Right atrium auricular region (tissue), 2 donors: ENCODE measurements at regions not wholly inside any gene's neighbourhood (a gene's known extent, or its start where the extent isn't known, plus 50 kb on each side); places are given as distances from the start of the nearest gene placed in this dataset.

Experiments
- DNase-seq: peaks from one replicate; pipeline ENCODE4 v3.0.0-alpha.2; 2019; ENCODE audit warnings: low spot score
- H3K27ac ChIP-seq, 2 donors: fragments of 200-600 bp; sonication (generic); 1 replicate in 1 of 2; 2 replicates in 1 of 2; pipeline ENCODE4 v1.5.1; 2016 to 2019
- H3K27me3 ChIP-seq, 2 donors: fragments of 200-600 bp; sonication (generic); one replicate each; pipeline versions ENCODE4 v1.5.1 to v1.6.0; 2017 to 2019
- H3K36me3 ChIP-seq: fragments of 200-600 bp; sonication (generic); one replicate; pipeline ENCODE4 v1.5.1; 2016
- H3K4me1 ChIP-seq, 2 donors: fragments of 200-600 bp; sonication (generic); one replicate each; pipeline versions ENCODE4 v1.5.1 to v1.6.0; 2017 to 2019
- H3K4me3 ChIP-seq, 2 donors: fragments of 200-600 bp; sonication (generic); 1 replicate in 1 of 2; 2 replicates in 1 of 2; pipeline ENCODE4 v1.5.1; 2017 to 2019; ENCODE audit warnings: mild to moderate bottlenecking in 1 of 2, moderate library complexity in 1 of 2
- H3K9me3 ChIP-seq, 2 donors: fragments of 200-600 bp; sonication (generic); one replicate each; pipeline ENCODE4 v1.5.1; 2019
- TF ChIP-seq, protein P1 (sequence below), 2 donors: fragments of 200-600 bp; sonication (generic); IDR thresholded peaks; one replicate each; pipeline ENCODE4 v1.5.1; 2019; ENCODE audit warnings: antibody characterized with exemption in 2 of 2

DNA sequence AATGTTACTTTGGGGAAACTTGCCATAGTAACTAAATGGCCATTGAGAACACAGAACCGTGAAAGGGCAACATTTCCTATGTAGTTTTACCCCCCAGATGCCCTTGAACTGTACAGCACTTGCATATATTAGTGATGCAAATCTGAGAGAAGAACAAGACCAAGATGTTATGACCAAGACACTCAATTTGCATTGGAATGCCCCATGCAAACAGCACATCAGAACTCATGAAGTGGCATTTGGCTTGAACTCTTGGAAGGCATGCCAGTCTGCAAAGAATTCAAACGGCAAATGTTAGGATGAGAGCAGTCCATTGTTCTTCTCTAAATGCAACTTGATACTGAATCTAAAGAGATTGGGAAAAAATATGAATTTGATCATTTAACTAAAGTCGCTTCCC, 139.4 kb upstream of the CXorf66 start:
- H3K9me3 ChIP-seq, result no peaks in the 10 kb centered on the region
- DNase-seq, result no peak
- no peaks in the 10 kb centered on the region for H3K36me3 ChIP-seq
- H3K4me3 ChIP-seq, result no peak overlapping the region
- TF ChIP-seq, protein P1, sequence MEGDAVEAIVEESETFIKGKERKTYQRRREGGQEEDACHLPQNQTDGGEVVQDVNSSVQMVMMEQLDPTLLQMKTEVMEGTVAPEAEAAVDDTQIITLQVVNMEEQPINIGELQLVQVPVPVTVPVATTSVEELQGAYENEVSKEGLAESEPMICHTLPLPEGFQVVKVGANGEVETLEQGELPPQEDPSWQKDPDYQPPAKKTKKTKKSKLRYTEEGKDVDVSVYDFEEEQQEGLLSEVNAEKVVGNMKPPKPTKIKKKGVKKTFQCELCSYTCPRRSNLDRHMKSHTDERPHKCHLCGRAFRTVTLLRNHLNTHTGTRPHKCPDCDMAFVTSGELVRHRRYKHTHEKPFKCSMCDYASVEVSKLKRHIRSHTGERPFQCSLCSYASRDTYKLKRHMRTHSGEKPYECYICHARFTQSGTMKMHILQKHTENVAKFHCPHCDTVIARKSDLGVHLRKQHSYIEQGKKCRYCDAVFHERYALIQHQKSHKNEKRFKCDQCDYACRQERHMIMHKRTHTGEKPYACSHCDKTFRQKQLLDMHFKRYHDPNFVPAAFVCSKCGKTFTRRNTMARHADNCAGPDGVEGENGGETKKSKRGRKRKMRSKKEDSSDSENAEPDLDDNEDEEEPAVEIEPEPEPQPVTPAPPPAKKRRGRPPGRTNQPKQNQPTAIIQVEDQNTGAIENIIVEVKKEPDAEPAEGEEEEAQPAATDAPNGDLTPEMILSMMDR (IDR thresholded peaks at IDR 0.05), result no peak
- H3K27me3 ChIP-seq, result no peaks in the 10 kb centered on the region
- no peak overlapping the region for H3K27ac ChIP-seq
- no peaks in the 10 kb centered on the region for H3K4me1 ChIP-seq

DNA sequence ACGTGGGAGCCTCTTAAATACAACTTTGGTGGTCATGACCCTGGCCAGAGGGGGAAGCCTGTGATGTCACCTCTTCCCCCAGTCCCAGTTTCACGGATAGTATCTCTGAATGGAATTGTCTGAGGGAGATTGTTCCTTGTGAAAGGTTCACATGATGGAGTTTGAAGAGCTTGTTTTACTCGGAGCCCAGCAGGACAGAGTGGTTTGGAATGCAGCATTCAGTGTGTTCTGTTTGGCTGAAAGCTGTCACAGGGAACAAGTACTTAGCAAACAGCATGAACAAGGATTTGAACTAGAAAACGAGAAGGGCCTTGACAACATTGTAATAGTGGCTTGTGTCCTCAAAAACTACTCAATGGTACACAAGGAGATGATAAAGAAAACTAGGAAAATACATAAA, 133.9 kb upstream of the CXorf66 start:
- no peaks in the 10 kb centered on the region for H3K4me1 ChIP-seq
- no peak overlapping the region for H3K4me3 ChIP-seq
- H3K27me3 ChIP-seq, result no peaks in the 10 kb centered on the region
- no peak for DNase-seq
- no peak overlapping the region for H3K27ac ChIP-seq
- TF ChIP-seq, protein P1 (IDR thresholded peaks at IDR 0.05), result no peak
- H3K9me3 ChIP-seq, result no peaks in the 10 kb centered on the region
- no peaks in the 10 kb centered on the region for H3K36me3 ChIP-seq

DNA sequence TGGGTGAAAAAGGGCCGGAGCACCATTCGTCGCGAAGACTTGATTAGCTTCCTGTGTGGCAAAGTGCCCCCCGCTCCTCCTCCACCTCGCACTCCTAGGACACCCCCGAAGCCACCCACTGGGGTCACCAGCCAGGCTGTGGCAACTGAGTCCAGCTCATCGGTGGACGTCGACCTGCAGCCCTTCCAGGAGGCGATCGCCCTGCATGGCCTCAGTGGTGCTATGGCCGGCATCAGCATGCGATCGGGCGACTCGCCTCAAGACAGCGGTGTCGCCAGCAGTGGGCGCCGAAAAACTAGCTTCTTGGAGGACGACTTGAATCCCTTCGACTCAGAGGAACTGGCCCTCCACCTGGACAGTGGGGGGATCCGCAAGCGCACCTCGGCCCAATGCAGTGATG, 126.8 kb upstream of the CXorf66 start:
- Histone ChIP-seq H3K36me3 (no peaks in the 10 kb centered on the region), H3K4me3 (no peak overlapping the region), H3K4me1 (peaks cover 0 to 5% of the 10 kb centered on the region in 2 donors), H3K9me3 (no peaks in the 10 kb centered on the region), H3K27me3 (no peaks in the 10 kb centered on the region), H3K27ac (no peak overlapping the region)
- TF ChIP-seq, protein P1 (IDR thresholded peaks at IDR 0.05), result no peak
- DNase-seq, result no peak

DNA sequence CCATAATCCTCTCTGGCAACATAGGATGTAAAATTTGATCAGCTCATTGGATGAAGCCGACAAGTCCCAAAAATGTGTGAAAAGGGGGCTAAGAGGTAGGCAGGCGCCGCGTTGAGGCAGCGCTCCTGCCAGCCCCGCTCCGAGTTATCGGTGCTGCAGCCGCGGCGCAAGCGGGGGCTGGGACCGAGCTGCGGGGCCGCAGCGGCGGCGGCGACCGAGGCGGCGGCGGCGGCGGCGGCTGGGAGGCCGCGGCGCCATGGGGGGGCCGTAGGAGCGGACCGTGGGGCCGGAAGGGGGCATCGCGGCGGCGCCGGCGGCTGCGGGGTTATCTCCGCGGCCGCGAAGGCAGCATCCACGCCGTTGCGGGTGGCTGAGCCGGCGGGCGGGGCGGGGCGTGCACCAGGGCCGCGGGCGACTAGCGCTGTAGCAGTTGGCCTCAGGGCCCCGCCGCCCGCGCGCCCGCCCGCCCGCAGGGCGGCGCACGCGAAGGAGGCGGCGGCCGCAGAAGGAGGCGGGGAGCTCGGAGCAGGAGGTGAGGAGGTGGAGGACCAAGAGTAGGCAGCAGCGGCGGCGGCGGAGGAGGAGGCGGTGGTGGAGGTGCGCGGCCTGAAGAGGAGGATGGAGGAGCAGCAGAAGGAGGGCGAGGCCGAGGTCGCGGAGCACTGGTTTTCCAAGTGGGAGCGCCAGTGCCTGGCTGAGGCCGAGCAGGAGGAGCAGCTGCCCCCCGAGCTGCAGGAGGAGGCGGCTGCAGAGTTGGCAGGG, 126.0 kb upstream of the CXorf66 start:
- no peak for DNase-seq
- Histone ChIP-seq H3K27me3 (no peaks in the 10 kb centered on the region), H3K36me3 (no peaks in the 10 kb centered on the region), H3K4me1 (peaks cover 0 to 5% of the 10 kb centered on the region in 2 donors), H3K27ac (no peak overlapping the region), H3K9me3 (no peaks in the 10 kb centered on the region), H3K4me3 (peak overlapping the region; percentile 21 to 47)
- TF ChIP-seq, protein P1 (IDR thresholded peaks at IDR 0.05), result no peak

DNA sequence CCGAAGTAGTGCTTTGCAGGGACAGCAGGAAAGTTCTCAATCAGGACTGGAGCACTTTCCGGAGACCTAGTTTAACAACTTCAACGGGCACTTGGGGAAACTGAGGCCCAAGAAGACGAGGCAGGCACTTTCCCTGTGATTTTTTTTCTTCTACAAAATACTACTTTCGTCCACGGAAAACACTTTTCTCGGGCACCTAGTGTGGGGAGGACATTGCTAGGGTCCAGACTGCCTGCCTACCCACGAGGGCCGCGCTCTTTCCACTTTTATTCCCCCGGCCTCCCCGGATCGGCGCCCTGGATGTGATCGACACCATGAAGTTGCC, 125.4 kb upstream of the CXorf66 start:
- Histone ChIP-seq H3K27me3 (no peaks in the 10 kb centered on the region), H3K4me3 (peak overlapping the region in 1 of 2 donors; percentile 47), H3K4me1 (peaks cover 0 to 5% of the 10 kb centered on the region in 2 donors), H3K27ac (no peak overlapping the region), H3K9me3 (no peaks in the 10 kb centered on the region), H3K36me3 (no peaks in the 10 kb centered on the region)
- DNase-seq, result no peak
- TF ChIP-seq, protein P1 (IDR thresholded peaks at IDR 0.05), result no peak

DNA sequence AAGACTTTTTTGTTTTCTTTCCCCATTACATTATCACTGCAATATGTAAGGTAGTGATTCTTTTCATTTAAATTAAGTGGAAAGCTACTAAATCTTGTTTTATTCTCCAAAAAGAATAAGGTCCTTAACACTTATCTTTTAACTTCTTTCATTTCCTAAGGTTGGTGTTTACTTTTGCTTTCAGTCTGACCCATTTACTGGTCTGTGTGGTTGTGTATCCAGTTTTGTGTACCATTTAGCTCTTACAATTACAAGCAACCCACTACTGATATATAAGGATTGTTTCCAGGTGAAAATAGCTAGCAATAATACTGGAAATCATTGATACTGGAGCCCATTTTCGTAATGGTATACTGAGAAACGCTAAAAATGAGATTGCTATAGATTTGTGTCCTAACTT, 123.1 kb upstream of the CXorf66 start:
- DNase-seq, result no peak
- TF ChIP-seq, protein P1 (IDR thresholded peaks at IDR 0.05), result no peak
- H3K27me3 ChIP-seq, result no peaks in the 10 kb centered on the region

More for the DNA sequence above, 123.1 kb upstream of the CXorf66 start:
- H3K9me3 ChIP-seq, result no peaks in the 10 kb centered on the region
- no peak overlapping the region for H3K27ac ChIP-seq
- H3K4me3 ChIP-seq, result no peak overlapping the region
- no peaks in the 10 kb centered on the region for H3K36me3 ChIP-seq
- peaks cover 0 to 5% of the 10 kb centered on the region in 2 donors for H3K4me1 ChIP-seq
